HepG2 (cell line): ENCODE measurements at regions not wholly inside any gene's neighbourhood (a gene's known extent, or its start where the extent isn't known, plus 50 kb on each side); places are given as distances from the start of the nearest gene placed in this dataset.

Source experiments
- CEBPB ChIP-seq: IDR thresholded peaks from 2 replicates; pipeline ENCODE4 v1.6.1; 2011; ENCODE audit warnings: low read depth, low read length, improper control_type of control experiment, borderline replicate concordance
- HIVEP1 ChIP-seq: sonication (generic); formaldehyde crosslinking; IDR thresholded peaks from 2 replicates; pipeline ENCODE4 v1.4.0; 2020; ENCODE audit warnings: mild to moderate bottlenecking, missing genetic modification reagents
- MXI1 ChIP-seq: IDR thresholded peaks from 3 replicates; pipeline ENCODE4 v1.6.1; 2012; ENCODE audit warnings: low read depth, low read length, inconsistent platforms, borderline replicate concordance
- SMARCE1 ChIP-seq: fragments of 450-650 bp; IDR thresholded peaks from 2 replicates; pipeline ENCODE4 v1.6.1; 2017; ENCODE audit warnings: borderline replicate concordance
- ZNF234 ChIP-seq: sonication (generic); formaldehyde crosslinking; conservative IDR thresholded peaks from 2 replicates; pipeline ENCODE4 v1.5.1; 2020; ENCODE audit warnings: mild to moderate bottlenecking, missing genetic modification reagents
- ZNF749 ChIP-seq: sonication (generic); formaldehyde crosslinking; IDR thresholded peaks from 2 replicates; pipeline ENCODE4 v1.8.0; 2022; ENCODE audit warnings: mild to moderate bottlenecking, missing genetic modification reagents, moderate library complexity, borderline replicate concordance
- TF ChIP-seq, protein P1 (sequence below): sonication (generic); formaldehyde crosslinking; IDR thresholded peaks from 2 replicates; pipeline ENCODE4 v1.4.0; 2020; ENCODE audit warnings: missing genetic modification reagents, borderline replicate concordance
- TF ChIP-seq, protein P2 (sequence below): IDR thresholded peaks from 2 replicates; pipeline ENCODE4 v1.6.1; 2012; ENCODE audit warnings: inconsistent platforms
- TF ChIP-seq, protein P3 (sequence below): sonication (generic); formaldehyde crosslinking; IDR thresholded peaks from 2 replicates; pipeline ENCODE4 v1.5.0; 2020; ENCODE audit warnings: mild to moderate bottlenecking, missing genetic modification reagents, moderate library complexity

DNA sequence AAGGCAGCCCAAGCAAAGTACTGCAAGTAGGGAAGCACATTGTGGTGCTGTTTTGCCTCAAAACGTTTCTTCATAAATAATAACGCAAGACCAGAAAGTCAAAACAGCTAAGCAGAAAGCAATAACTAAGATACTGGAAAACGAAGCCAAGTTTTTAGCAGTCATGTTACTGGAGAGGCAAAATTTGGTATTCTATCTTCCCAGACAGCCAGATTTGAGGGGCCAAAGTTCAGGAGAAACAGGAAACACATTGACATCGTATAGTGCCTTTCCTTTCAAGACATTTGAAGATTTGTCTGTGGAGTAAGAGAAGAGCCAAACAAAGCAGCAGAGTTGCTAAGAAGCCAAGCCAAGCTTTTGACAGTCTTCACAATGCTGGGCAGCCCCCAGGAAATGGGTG lies 843.6 kb upstream of the NECTIN3 start:
- TF ChIP-seq, protein P1, sequence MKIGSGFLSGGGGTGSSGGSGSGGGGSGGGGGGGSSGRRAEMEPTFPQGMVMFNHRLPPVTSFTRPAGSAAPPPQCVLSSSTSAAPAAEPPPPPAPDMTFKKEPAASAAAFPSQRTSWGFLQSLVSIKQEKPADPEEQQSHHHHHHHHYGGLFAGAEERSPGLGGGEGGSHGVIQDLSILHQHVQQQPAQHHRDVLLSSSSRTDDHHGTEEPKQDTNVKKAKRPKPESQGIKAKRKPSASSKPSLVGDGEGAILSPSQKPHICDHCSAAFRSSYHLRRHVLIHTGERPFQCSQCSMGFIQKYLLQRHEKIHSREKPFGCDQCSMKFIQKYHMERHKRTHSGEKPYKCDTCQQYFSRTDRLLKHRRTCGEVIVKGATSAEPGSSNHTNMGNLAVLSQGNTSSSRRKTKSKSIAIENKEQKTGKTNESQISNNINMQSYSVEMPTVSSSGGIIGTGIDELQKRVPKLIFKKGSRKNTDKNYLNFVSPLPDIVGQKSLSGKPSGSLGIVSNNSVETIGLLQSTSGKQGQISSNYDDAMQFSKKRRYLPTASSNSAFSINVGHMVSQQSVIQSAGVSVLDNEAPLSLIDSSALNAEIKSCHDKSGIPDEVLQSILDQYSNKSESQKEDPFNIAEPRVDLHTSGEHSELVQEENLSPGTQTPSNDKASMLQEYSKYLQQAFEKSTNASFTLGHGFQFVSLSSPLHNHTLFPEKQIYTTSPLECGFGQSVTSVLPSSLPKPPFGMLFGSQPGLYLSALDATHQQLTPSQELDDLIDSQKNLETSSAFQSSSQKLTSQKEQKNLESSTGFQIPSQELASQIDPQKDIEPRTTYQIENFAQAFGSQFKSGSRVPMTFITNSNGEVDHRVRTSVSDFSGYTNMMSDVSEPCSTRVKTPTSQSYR (CRISPR knock-in tag) = no peak
- TF ChIP-seq ZNF749 (CRISPR knock-in tag) (no peak), SMARCE1 (no peak), ZNF234 (no peak), HIVEP1 (no peak), CEBPB (no peak), MXI1 (no peak)
- TF ChIP-seq, protein P2, sequence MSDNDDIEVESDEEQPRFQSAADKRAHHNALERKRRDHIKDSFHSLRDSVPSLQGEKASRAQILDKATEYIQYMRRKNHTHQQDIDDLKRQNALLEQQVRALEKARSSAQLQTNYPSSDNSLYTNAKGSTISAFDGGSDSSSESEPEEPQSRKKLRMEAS = no peak
- TF ChIP-seq, protein P3, sequence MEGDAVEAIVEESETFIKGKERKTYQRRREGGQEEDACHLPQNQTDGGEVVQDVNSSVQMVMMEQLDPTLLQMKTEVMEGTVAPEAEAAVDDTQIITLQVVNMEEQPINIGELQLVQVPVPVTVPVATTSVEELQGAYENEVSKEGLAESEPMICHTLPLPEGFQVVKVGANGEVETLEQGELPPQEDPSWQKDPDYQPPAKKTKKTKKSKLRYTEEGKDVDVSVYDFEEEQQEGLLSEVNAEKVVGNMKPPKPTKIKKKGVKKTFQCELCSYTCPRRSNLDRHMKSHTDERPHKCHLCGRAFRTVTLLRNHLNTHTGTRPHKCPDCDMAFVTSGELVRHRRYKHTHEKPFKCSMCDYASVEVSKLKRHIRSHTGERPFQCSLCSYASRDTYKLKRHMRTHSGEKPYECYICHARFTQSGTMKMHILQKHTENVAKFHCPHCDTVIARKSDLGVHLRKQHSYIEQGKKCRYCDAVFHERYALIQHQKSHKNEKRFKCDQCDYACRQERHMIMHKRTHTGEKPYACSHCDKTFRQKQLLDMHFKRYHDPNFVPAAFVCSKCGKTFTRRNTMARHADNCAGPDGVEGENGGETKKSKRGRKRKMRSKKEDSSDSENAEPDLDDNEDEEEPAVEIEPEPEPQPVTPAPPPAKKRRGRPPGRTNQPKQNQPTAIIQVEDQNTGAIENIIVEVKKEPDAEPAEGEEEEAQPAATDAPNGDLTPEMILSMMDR (CRISPR knock-in tag) = no peak
